HFF-Myc (cell line): ENCODE measurements at regions not wholly inside any gene's neighbourhood (a gene's known extent, or its start where the extent isn't known, plus 50 kb on each side); places are given as distances from the start of the nearest gene placed in this dataset.
"Not testable (repeated sequence)": the region's sequence is repeated elsewhere in the genome, so short reads cannot be mapped to it uniquely, and the experiment has no call there.

ENCODE experiments used
- DNase-seq: peaks from one replicate; pipeline ENCODE4 v3.0.0-alpha.2; 2011; ENCODE audit warnings: low read depth; ENCODE audit errors: extremely low read depth
- H3K4me3 ChIP-seq: replicated peaks from 2 replicates; pipeline ENCODE4 v1.5.1; 2011; ENCODE audit warnings: low read depth, mild to moderate bottlenecking, control low read depth, low read length
- CTCF ChIP-seq: IDR thresholded peaks from 2 replicates; pipeline ENCODE4 v1.5.1; 2012; ENCODE audit warnings: mild to moderate bottlenecking, low read depth, low read length, control low read depth; ENCODE audit errors: missing control alignments

GRCh38 chr7:153100691-153101237 is 341.2 kb downstream of the ACTR3B start:
- no peak overlapping the region for H3K4me3 ChIP-seq
- no peak for TF ChIP-seq CTCF
- no peak for DNase-seq

- no peak for DNase-seq
- no peak for TF ChIP-seq CTCF
- no peak overlapping the region for H3K4me3 ChIP-seq
Measured at GRCh38 chr7:153103202-153103601, 343.6 kb downstream of the ACTR3B start.

GRCh38 chr7:153107826-153108225 is 348.3 kb downstream of the ACTR3B start:
- TF ChIP-seq CTCF = no peak
- no peak for DNase-seq
- H3K4me3 ChIP-seq = no peak overlapping the region

GRCh38 chr7:153109566-153109965 is 350.0 kb downstream of the ACTR3B start:
- no peak overlapping the region for H3K4me3 ChIP-seq
- no peak for TF ChIP-seq CTCF
- no peak for DNase-seq

- DNase-seq = no peak
- TF ChIP-seq CTCF = no peak
- H3K4me3 ChIP-seq = no peak overlapping the region
Measured at GRCh38 chr7:153110606-153111005, 351.1 kb downstream of the ACTR3B start.

- not testable (repeated sequence) for H3K4me3 ChIP-seq, DNase-seq
Measured at GRCh38 chr7:153122255-153122654, 362.7 kb downstream of the ACTR3B start.

GRCh38 chr7:153130052-153130451 is 370.5 kb downstream of the ACTR3B start:
- no peak for TF ChIP-seq CTCF
- no peak for DNase-seq
- H3K4me3 ChIP-seq = no peak overlapping the region
